NB4 (cell line): ENCODE measurements at regions not wholly inside any gene's neighbourhood (a gene's known extent, or its start where the extent isn't known, plus 50 kb on each side); places are given as distances from the start of the nearest gene placed in this dataset.

Source experiments
- CTCF ChIP-seq: IDR thresholded peaks from one replicate; pipeline ENCODE4 v1.5.1; 2012; ENCODE audit warnings: low read depth, low read length
- POLR2A ChIP-seq: IDR thresholded peaks from 2 replicates; pipeline ENCODE4 v1.6.1; 2011; ENCODE audit warnings: mild to moderate bottlenecking; ENCODE audit not compliant: insufficient read length; ENCODE audit errors: extremely low read depth

- no peak for TF ChIP-seq CTCF
- no peak for TF ChIP-seq POLR2A
Measured at GRCh38 chr5:155982354-155982753, 344.6 kb upstream of the SGCD start.
